HepG2 (cell line): ENCODE measurements at regions not wholly inside any gene's neighbourhood (a gene's known extent, or its start where the extent isn't known, plus 50 kb on each side); places are given as distances from the start of the nearest gene placed in this dataset.

Source experiments
- BORCS8-MEF2B ChIP-seq: sonication (generic); formaldehyde crosslinking; IDR thresholded peaks from 2 replicates; pipeline ENCODE4 v1.8.0; 2022; ENCODE audit warnings: mild to moderate bottlenecking, missing genetic modification reagents
- CCAR2 ChIP-seq: fragments of 200-400 bp; formaldehyde crosslinking; optimal IDR thresholded peaks from 2 replicates; pipeline ENCODE3; 2018; ENCODE audit warnings: low read depth, mild to moderate bottlenecking, low read length, moderate library complexity
- CENPX ChIP-seq: sonication (generic); formaldehyde crosslinking; IDR thresholded peaks from 2 replicates; pipeline ENCODE4 v1.9.0; 2021; ENCODE audit warnings: mild to moderate bottlenecking, missing genetic modification reagents, moderate library complexity
- DBP ChIP-seq: sonication (generic); formaldehyde crosslinking; IDR thresholded peaks from 2 replicates; pipeline ENCODE4 v1.4.0; 2020; ENCODE audit warnings: missing genetic modification reagents; ENCODE audit errors: not compliant biosample characterization
- FOXK2 ChIP-seq: fragments of 450-650 bp; IDR thresholded peaks from 2 replicates; pipeline ENCODE4 v1.6.1; 2016
- GZF1 ChIP-seq: sonication (generic); formaldehyde crosslinking; IDR thresholded peaks from 2 replicates; pipeline ENCODE4 v1.5.1; 2020; ENCODE audit warnings: mild to moderate bottlenecking, missing genetic modification reagents
- PTBP1 ChIP-seq: fragments of 200-400 bp; formaldehyde crosslinking; IDR thresholded peaks from 2 replicates; pipeline ENCODE4 v1.6.1; 2018; ENCODE audit warnings: low read length, low read depth; ENCODE audit not compliant: poor library complexity, severe bottlenecking
- SIN3B ChIP-seq: fragments of 150-350 bp; IDR thresholded peaks from 2 replicates; pipeline ENCODE4 v1.6.1; 2014; ENCODE audit warnings: low read length
- SMC3 ChIP-seq: IDR thresholded peaks from 2 replicates; pipeline ENCODE4 v1.6.1; 2011; ENCODE audit warnings: low read length, improper control_type of control experiment
- YEATS4 ChIP-seq: sonication (generic); formaldehyde crosslinking; IDR thresholded peaks from 2 replicates; pipeline ENCODE4 v1.4.0; 2020; ENCODE audit warnings: missing genetic modification reagents, borderline replicate concordance
- ZNF142 ChIP-seq: sonication (generic); formaldehyde crosslinking; IDR thresholded peaks from 2 replicates; pipeline ENCODE4 v1.4.0; 2020; ENCODE audit warnings: missing genetic modification reagents
- ZNF282 ChIP-seq: fragments of 450-650 bp; IDR thresholded peaks from 2 replicates; pipeline ENCODE4 v1.6.1; 2018; ENCODE audit not compliant: partially characterized antibody
- ZNF598 ChIP-seq: sonication (generic); formaldehyde crosslinking; IDR thresholded peaks from 2 replicates; pipeline ENCODE4 v1.5.1; 2020; ENCODE audit warnings: mild to moderate bottlenecking, missing genetic modification reagents, borderline replicate concordance
- ZNF816 ChIP-seq: sonication (generic); formaldehyde crosslinking; IDR thresholded peaks from 2 replicates; pipeline ENCODE4 v1.8.0; 2022; ENCODE audit warnings: missing genetic modification reagents, mild to moderate bottlenecking, borderline replicate concordance
- TF ChIP-seq, protein P1 (sequence below): sonication (generic); formaldehyde crosslinking; conservative IDR thresholded peaks from 2 replicates; pipeline ENCODE4 v1.8.0; 2022; ENCODE audit warnings: mild to moderate bottlenecking, moderate library complexity, missing genetic modification reagents
- TF ChIP-seq, protein P2 (sequence below): sonication (generic); formaldehyde crosslinking; IDR thresholded peaks from 2 replicates; pipeline ENCODE4 v1.5.0; 2020; ENCODE audit warnings: missing genetic modification reagents

DNA sequence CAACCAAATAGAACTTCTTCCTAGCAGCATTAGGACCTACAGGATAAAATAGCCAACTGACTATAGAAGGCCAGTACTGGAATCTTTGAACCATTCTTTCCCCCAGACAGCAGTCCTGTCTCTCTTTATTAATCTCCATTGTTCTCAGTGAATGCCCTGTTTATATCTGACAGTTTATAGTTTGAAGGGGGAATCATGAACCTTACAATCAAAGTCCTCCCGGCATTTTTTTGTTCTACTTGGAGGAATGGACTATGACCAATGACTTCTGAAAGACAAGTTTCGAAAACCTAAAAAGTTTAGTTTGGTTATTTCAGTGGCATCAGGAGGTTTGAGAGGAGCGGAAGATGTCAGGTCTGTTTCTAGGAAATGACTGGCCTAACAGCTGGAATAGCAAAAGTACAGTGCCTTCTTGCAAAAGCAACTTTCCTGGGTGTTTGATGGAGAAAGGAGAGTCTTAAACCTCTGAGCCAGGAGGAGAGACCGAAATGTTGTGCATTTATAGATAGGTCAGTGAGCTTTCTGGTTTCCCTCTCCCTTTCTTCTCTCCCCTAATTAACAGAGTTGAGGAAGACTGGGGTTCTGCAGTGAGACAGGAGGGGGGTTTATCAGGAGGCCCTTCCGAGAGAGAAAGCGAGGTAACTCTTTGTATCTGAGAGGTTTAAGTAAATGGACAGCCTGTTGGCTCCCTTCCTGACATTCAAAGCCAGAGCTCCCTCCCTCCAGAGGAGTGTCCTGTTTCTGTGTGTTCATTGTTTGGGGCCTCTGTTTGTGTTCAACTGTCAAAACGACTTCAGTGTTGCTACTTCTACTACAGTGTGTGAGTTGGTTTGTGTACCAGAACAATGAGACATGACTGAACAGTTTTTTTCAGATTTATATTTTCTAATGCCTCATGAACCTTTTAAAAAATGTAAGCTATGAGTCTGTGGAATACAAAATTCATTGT lies 383.0 kb upstream of the RARB start (continued):
- TF ChIP-seq, protein P1, sequence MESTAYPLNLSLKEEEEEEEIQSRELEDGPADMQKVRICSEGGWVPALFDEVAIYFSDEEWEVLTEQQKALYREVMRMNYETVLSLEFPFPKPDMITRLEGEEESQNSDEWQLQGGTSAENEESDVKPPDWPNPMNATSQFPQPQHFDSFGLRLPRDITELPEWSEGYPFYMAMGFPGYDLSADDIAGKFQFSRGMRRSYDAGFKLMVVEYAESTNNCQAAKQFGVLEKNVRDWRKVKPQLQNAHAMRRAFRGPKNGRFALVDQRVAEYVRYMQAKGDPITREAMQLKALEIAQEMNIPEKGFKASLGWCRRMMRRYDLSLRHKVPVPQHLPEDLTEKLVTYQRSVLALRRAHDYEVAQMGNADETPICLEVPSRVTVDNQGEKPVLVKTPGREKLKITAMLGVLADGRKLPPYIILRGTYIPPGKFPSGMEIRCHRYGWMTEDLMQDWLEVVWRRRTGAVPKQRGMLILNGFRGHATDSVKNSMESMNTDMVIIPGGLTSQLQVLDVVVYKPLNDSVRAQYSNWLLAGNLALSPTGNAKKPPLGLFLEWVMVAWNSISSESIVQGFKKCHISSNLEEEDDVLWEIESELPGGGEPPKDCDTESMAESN: no peak
- no peak for TF ChIP-seq ZNF816 (CRISPR knock-in tag)
- no peak for TF ChIP-seq ZNF142
- no peak for TF ChIP-seq SIN3B
- TF ChIP-seq CENPX: no peak
- no peak for TF ChIP-seq ZNF282
- no peak for TF ChIP-seq DBP
- no peak for TF ChIP-seq YEATS4 (CRISPR knock-in tag)
- TF ChIP-seq PTBP1: no peak
- no peak for TF ChIP-seq ZNF598
- no peak for TF ChIP-seq SMC3
- TF ChIP-seq, protein P2, sequence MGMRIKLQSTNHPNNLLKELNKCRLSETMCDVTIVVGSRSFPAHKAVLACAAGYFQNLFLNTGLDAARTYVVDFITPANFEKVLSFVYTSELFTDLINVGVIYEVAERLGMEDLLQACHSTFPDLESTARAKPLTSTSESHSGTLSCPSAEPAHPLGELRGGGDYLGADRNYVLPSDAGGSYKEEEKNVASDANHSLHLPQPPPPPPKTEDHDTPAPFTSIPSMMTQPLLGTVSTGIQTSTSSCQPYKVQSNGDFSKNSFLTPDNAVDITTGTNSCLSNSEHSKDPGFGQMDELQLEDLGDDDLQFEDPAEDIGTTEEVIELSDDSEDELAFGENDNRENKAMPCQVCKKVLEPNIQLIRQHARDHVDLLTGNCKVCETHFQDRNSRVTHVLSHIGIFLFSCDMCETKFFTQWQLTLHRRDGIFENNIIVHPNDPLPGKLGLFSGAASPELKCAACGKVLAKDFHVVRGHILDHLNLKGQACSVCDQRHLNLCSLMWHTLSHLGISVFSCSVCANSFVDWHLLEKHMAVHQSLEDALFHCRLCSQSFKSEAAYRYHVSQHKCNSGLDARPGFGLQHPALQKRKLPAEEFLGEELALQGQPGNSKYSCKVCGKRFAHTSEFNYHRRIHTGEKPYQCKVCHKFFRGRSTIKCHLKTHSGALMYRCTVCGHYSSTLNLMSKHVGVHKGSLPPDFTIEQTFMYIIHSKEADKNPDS (CRISPR knock-in tag): no peak
- no peak for TF ChIP-seq FOXK2
- no peak for TF ChIP-seq GZF1 (CRISPR knock-in tag)
- TF ChIP-seq CCAR2: no peak
- TF ChIP-seq BORCS8-MEF2B (CRISPR knock-in tag): no peak
